ENCODE measurements at regions not wholly inside any gene's neighbourhood (a gene's known extent, or its start where the extent isn't known, plus 50 kb on each side); places are given as distances from the start of the nearest gene placed in this dataset.

DNA sequence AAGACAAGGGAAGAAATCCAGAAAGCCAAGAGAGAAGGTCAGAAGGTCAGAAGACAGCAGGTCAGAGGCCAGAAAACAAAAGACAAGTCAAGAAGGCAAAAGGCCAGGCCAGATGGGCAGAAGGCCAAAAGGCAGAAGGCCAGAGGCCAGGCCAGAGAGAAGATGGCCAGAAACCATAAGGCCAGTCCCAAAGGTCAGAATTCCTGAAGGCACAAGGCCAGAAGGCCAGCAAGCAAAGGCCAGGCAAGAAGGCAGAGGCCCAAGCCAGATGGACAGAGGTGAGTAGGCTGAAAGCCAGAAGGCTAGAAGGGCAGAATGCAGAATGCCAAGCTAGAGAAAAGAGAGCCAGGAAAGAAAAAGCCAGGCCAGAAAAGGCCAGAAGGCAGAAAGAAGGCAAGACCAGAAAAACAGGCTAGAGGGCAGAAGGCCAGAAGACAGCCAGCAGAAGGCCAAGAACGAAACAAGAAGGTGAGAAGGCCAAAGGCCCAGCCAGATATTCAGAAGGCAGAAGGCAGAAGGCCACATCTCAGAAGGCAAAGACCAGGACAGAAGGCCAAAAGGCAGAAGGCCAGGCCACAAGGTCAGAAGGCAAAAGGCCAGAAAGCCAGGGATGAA is 186.3 kb downstream of the TUBA3C start:
- 55 to 71% (median 66%) methylated on average over 1 of the region's 1 CpG for WGBS, 3 donors
- Histone ChIP-seq H3K4me3 (ENCODE audit: low read depth in 1 of 3, low read length in 3 of 3) (no peak overlapping the region), H3K9me3 (ENCODE audit: control insufficient read depth in 2 of 2, insufficient read depth in 1 of 2, low read depth in 1 of 2, low read length in 1 of 2) (peaks cover 0 to 72% of the 10 kb centered on the region in 2 donors), H3K27me3 (ENCODE audit: control insufficient read depth in 3 of 3, insufficient read depth in 3 of 3, low read length in 3 of 3) (no peaks in the 10 kb centered on the region), H3K27ac (ENCODE audit: low read depth in 1 of 3, low read length in 2 of 3) (no peak overlapping the region), H3K4me1 (ENCODE audit: control insufficient read depth in 3 of 3, insufficient read depth in 2 of 3, low read depth in 1 of 3, low read length in 2 of 3) (no peaks in the 10 kb centered on the region), H3K36me3 (ENCODE audit: control insufficient read depth in 3 of 3, insufficient read depth in 2 of 3, low read depth in 1 of 3, low read length in 3 of 3) (no peaks in the 10 kb centered on the region)
- DNase-seq (no peak), FAIRE-seq (no peak)

DNA sequence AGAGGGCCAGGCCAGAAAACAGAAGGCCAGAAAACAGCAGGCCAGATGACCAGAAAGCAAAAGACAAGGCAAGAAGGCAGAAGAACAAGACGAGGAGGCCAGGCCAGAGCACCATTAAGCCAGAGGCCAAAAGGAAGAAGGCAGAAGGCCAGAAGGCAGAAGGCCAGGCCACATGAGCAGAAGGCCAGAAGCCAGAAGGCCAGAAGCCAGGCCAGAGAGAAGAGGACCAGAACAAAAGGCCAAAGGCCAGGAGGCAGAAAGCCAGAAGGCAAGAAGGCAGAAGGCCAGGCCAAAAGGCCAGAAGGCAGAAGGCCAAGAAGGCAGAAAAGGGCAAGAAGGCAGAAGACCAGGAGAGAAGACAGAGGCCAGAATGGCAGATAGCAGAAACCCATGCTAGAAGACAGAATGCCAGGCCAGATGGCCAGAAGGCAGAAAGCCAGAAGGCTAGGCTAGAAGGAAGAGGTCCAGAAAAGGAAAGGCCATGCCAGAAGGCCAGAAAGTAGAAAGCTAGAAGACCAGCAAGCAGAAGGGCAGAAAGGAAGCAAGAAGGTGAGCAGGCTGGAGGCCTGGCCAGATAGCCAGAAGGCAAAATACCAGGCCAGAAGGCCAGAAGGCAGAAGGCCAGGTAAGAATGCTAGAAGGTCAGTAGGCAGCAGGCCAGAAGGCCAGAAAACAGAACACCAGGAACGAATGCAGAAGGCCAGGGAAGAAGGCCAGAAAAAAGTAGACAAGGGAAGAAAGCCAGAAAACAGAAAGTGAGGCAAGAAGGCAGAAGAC is 187.6 kb downstream of the TUBA3C start:
- H3K9me3 ChIP-seq (ENCODE audit: control insufficient read depth in 2 of 2, insufficient read depth in 1 of 2, low read depth in 1 of 2, low read length in 1 of 2): peaks cover 0 to 67% of the 10 kb centered on the region in 2 donors
- no peak overlapping the region for H3K27ac ChIP-seq (ENCODE audit: low read depth in 1 of 3, low read length in 2 of 3)
- FAIRE-seq (no peak), DNase-seq (no peak)
- no peaks in the 10 kb centered on the region for H3K4me1 ChIP-seq (ENCODE audit: control insufficient read depth in 3 of 3, insufficient read depth in 2 of 3, low read depth in 1 of 3, low read length in 2 of 3)
- H3K27me3 ChIP-seq (ENCODE audit: control insufficient read depth in 3 of 3, insufficient read depth in 3 of 3, low read length in 3 of 3): no peaks in the 10 kb centered on the region
- 65 to 75% (median 71%) methylated on average over 2 of the region's 2 CpGs for WGBS, 3 donors
- H3K4me3 ChIP-seq (ENCODE audit: low read depth in 1 of 3, low read length in 3 of 3): no peak overlapping the region
- H3K36me3 ChIP-seq (ENCODE audit: control insufficient read depth in 3 of 3, insufficient read depth in 2 of 3, low read depth in 1 of 3, low read length in 3 of 3): no peaks in the 10 kb centered on the region

DNA sequence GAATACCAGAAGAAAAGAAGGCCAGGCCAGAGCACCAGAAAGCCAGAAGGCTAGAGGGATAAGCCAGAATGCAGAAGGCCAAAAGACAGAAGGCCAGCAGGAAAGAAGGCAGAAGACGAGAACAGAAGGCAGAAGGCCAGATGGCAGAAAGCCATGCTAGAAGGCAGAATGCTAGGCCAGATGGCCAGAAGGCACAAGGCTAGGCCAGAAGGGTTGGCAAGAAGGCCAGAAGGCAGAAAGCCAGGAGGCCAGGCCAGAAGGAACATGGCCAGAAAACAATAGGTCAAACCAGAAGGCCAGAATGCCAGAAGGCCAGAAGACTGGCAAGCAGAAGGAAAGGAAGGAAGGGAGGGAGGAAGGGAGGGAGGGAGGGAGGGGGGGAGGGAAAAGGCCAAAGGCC is 188.8 kb downstream of the TUBA3C start:
- 76 to 95% (median 83%) methylated on average over 1 of the region's 1 CpG for WGBS, 3 donors
- Histone ChIP-seq H3K4me3 (ENCODE audit: low read depth in 1 of 3, low read length in 3 of 3) (no peak overlapping the region), H3K27me3 (ENCODE audit: control insufficient read depth in 3 of 3, insufficient read depth in 3 of 3, low read length in 3 of 3) (no peaks in the 10 kb centered on the region), H3K9me3 (ENCODE audit: control insufficient read depth in 2 of 2, insufficient read depth in 1 of 2, low read depth in 1 of 2, low read length in 1 of 2) (peaks cover 0 to 58% of the 10 kb centered on the region in 2 donors), H3K27ac (ENCODE audit: low read depth in 1 of 3, low read length in 2 of 3) (no peak overlapping the region), H3K36me3 (ENCODE audit: control insufficient read depth in 3 of 3, insufficient read depth in 2 of 3, low read depth in 1 of 3, low read length in 3 of 3) (no peaks in the 10 kb centered on the region), H3K4me1 (ENCODE audit: control insufficient read depth in 3 of 3, insufficient read depth in 2 of 3, low read depth in 1 of 3, low read length in 2 of 3) (no peaks in the 10 kb centered on the region)
- FAIRE-seq (no peak), DNase-seq (no peak)

DNA sequence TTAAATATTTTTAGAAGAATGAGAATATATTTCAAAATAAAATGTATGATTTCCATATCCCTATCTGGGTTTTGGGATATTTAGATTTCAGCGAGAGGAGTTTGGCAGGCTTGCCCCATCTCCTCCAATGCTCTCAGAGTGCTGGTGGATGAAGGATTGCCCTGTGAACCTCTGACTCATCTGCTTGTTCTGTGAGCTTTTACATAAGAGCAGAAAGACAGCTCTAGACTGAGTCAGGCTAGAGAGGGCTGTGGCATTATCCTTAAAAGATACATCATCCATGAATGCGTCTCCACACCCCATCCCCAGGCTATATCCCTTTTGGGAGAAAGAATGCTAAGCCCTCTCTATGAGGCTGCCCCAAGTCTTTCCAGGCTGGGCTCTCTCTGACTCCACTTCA is 190.6 kb downstream of the TUBA3C start:
- 82 to 95% (median 90%) methylated on average over 2 of the region's 2 CpGs for WGBS, 3 donors
- Histone ChIP-seq H3K27ac (ENCODE audit: low read depth in 1 of 3, low read length in 2 of 3) (no peak overlapping the region), H3K9me3 (ENCODE audit: control insufficient read depth in 2 of 2, insufficient read depth in 1 of 2, low read depth in 1 of 2, low read length in 1 of 2) (peaks cover 0 to 51% of the 10 kb centered on the region in 2 donors), H3K36me3 (ENCODE audit: control insufficient read depth in 3 of 3, insufficient read depth in 2 of 3, low read depth in 1 of 3, low read length in 3 of 3) (no peaks in the 10 kb centered on the region), H3K27me3 (ENCODE audit: control insufficient read depth in 3 of 3, insufficient read depth in 3 of 3, low read length in 3 of 3) (no peaks in the 10 kb centered on the region), H3K4me1 (ENCODE audit: control insufficient read depth in 3 of 3, insufficient read depth in 2 of 3, low read depth in 1 of 3, low read length in 2 of 3) (no peaks in the 10 kb centered on the region), H3K4me3 (ENCODE audit: low read depth in 1 of 3, low read length in 3 of 3) (no peak overlapping the region)
- no peak for DNase-seq
- no peak for FAIRE-seq

DNA sequence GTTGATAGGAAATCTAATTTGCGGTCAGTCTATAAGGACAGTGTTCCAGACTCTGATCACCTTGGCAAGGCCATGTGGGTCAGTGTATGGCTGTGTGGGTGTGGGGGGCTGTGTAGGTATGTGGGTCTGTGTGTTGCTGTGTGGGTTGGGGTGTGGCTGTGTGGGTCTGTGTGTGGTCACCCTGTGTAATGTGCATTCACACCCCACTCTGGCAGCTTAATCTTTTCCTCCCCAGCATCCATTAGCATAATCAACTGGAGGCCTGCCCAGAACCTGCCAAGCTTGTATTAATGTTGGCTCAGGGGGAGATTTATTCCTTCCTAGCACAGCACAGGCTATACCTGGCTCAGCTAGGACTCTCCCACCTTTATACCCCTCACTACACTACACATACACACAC is 203.2 kb downstream of the TUBA3C start:
- peaks cover 0 to 2% (median 0%) of the 10 kb centered on the region in 3 donors for H3K27me3 ChIP-seq (ENCODE audit: control insufficient read depth in 3 of 3, insufficient read depth in 3 of 3, low read length in 3 of 3)
- no peak overlapping the region for H3K27ac ChIP-seq (ENCODE audit: low read depth in 1 of 3, low read length in 2 of 3)
- no peaks in the 10 kb centered on the region for H3K4me1 ChIP-seq (ENCODE audit: control insufficient read depth in 3 of 3, insufficient read depth in 2 of 3, low read depth in 1 of 3, low read length in 2 of 3)
- WGBS, 3 donors: 96 to 100% (median 100%) methylated on average over 1 of the region's 1 CpG
- DNase-seq (no peak), FAIRE-seq (no peak)
- H3K9me3 ChIP-seq (ENCODE audit: control insufficient read depth in 2 of 2, insufficient read depth in 1 of 2, low read depth in 1 of 2, low read length in 1 of 2): peaks cover 0 to 31% of the 10 kb centered on the region in 2 donors
- H3K4me3 ChIP-seq (ENCODE audit: low read depth in 1 of 3, low read length in 3 of 3): no peak overlapping the region
- H3K36me3 ChIP-seq (ENCODE audit: control insufficient read depth in 3 of 3, insufficient read depth in 2 of 3, low read depth in 1 of 3, low read length in 3 of 3): no peaks in the 10 kb centered on the region

DNA sequence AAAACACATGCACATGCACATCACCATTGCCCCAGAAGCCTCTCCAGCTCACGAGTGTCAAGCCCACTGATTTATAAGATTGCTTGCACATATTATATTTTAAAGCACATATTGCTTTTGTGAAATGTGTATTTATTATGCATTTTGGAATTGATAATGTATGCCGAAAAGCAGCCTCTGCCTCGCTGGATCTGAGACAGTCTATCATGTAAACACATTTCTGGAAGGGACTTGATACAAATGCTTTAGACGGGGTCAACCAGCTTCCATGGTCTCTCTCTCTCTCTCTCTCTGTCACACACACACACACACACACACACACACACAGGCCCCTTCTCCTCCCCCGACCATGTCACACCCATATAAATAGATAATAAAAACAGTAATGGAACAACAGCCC is 203.8 kb downstream of the TUBA3C start:
- 66 to 80% (median 75%) methylated on average over 5 of the region's 5 CpGs for WGBS, 3 donors
- Histone ChIP-seq H3K27ac (ENCODE audit: low read depth in 1 of 3, low read length in 2 of 3) (no peak overlapping the region), H3K36me3 (ENCODE audit: control insufficient read depth in 3 of 3, insufficient read depth in 2 of 3, low read depth in 1 of 3, low read length in 3 of 3) (no peaks in the 10 kb centered on the region), H3K27me3 (ENCODE audit: control insufficient read depth in 3 of 3, insufficient read depth in 3 of 3, low read length in 3 of 3) (peaks cover 0 to 2% (median 0%) of the 10 kb centered on the region in 3 donors), H3K9me3 (ENCODE audit: control insufficient read depth in 2 of 2, insufficient read depth in 1 of 2, low read depth in 1 of 2, low read length in 1 of 2) (peaks cover 0 to 25% of the 10 kb centered on the region in 2 donors), H3K4me3 (ENCODE audit: low read depth in 1 of 3, low read length in 3 of 3) (no peak overlapping the region), H3K4me1 (ENCODE audit: control insufficient read depth in 3 of 3, insufficient read depth in 2 of 3, low read depth in 1 of 3, low read length in 2 of 3) (no peaks in the 10 kb centered on the region)
- DNase-seq: no peak
- FAIRE-seq: no peak

DNA sequence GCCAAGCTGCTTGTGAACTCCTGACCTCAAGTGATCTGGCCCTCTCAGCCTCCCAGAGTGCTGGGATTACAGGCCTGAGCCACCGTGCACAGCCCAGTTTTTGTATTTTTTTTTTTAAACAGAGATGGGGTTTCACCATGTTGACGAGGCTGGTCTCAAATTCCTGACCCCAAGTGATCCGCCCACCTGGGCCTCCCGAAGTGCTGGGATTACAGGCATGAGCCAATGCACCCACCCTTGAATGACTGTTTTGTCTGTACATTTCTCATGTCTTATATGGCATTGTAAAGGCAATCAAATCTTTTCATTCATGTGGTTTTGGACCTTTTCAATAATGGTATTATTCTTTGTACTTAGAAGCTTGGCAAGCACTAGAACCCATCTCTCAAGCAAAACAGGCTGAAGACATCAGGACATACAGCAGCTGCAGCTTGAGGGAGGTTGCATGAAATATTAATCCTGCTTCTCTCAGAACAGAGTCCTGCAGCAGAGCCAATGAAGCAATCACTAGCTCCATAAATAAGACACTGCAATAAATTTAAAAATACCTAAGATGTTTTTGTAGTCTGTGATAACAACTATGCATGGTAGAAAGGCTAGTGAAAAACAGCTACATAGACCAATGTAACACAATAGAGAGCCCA is 209.9 kb downstream of the TUBA3C start:
- no peaks in the 10 kb centered on the region for H3K36me3 ChIP-seq (ENCODE audit: control insufficient read depth in 3 of 3, insufficient read depth in 2 of 3, low read depth in 1 of 3, low read length in 3 of 3)
- FAIRE-seq: no peak
- H3K4me1 ChIP-seq (ENCODE audit: control insufficient read depth in 3 of 3, insufficient read depth in 2 of 3, low read depth in 1 of 3, low read length in 2 of 3): no peaks in the 10 kb centered on the region
- H3K27ac ChIP-seq (ENCODE audit: low read depth in 1 of 3, low read length in 2 of 3): no peak overlapping the region
- H3K4me3 ChIP-seq (ENCODE audit: low read depth in 1 of 3, low read length in 3 of 3): no peak overlapping the region
- no peak for DNase-seq
- no peaks in the 10 kb centered on the region for H3K27me3 ChIP-seq (ENCODE audit: control insufficient read depth in 3 of 3, insufficient read depth in 3 of 3, low read length in 3 of 3)
- WGBS, 3 donors: 76 to 80% (median 79%) methylated on average over 4 of the region's 4 CpGs
- H3K9me3 ChIP-seq (ENCODE audit: control insufficient read depth in 2 of 2, insufficient read depth in 1 of 2, low read depth in 1 of 2, low read length in 1 of 2): peaks cover 0 to 14% of the 10 kb centered on the region in 2 donors

DNA sequence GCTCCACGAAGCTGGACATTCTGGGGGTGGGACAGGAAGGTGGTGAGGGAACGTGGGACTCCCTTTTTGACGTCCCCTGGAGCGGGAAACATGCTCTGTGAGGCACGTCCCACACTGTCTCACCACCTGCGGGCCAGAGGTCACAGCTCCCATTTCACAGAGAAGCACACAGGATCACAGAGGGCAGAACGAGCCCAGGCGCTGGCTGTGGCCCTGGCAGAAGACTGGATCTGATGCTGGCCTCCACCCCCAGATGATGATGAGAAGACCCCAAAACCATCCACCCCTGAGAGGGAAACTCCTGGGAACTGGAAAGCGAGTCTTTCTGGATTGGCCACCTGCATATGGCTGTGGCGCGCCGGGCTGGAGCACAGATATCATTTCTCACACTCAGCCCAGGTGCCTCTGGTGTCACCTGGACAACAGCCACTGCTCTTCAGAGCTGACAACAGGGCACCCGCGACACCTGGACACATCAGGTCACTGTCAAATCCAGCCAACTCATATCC is 216.2 kb downstream of the TUBA3C start:
- 72 to 78% (median 76%) methylated on average over 14 of the region's 14 CpGs for WGBS, 3 donors
- H3K9me3 ChIP-seq (ENCODE audit: control insufficient read depth in 2 of 2, insufficient read depth in 1 of 2, low read depth in 1 of 2, low read length in 1 of 2): peaks cover 2 to 44% of the 10 kb centered on the region in 2 donors
- FAIRE-seq: no peak

More for the DNA sequence above, 216.2 kb downstream of the TUBA3C start:
- Histone ChIP-seq H3K27me3 (ENCODE audit: control insufficient read depth in 3 of 3, insufficient read depth in 3 of 3, low read length in 3 of 3) (no peaks in the 10 kb centered on the region), H3K4me1 (ENCODE audit: control insufficient read depth in 3 of 3, insufficient read depth in 2 of 3, low read depth in 1 of 3, low read length in 2 of 3) (no peaks in the 10 kb centered on the region), H3K4me3 (ENCODE audit: low read depth in 1 of 3, low read length in 3 of 3) (no peak overlapping the region), H3K36me3 (ENCODE audit: control insufficient read depth in 3 of 3, insufficient read depth in 2 of 3, low read depth in 1 of 3, low read length in 3 of 3) (no peaks in the 10 kb centered on the region), H3K27ac (ENCODE audit: low read depth in 1 of 3, low read length in 2 of 3) (no peak overlapping the region)
- DNase-seq: no peak

All from small intestine (tissue), 7 donors.